ENCODE measurements at regions not wholly inside any gene's neighbourhood (a gene's known extent, or its start where the extent isn't known, plus 50 kb on each side); places are given as distances from the start of the nearest gene placed in this dataset.

- H3K9me3 ChIP-seq (ENCODE audit: low read depth), result no peaks in the 10 kb centered on the region
- no peak for TF ChIP-seq CTCF (IDR thresholded peaks at IDR 0.05; ENCODE audit: low read depth, low read length)
- H3K4me3 ChIP-seq, result no peak overlapping the region
- no peaks in the 10 kb centered on the region for H3K4me1 ChIP-seq (ENCODE audit: low read depth)
- no peaks in the 10 kb centered on the region for H3K36me3 ChIP-seq
- H3K27me3 ChIP-seq, result no peaks in the 10 kb centered on the region
- DNase-seq (ENCODE audit: low read depth in 1 of 2, low spot score in 1 of 2), result no peak
- no peak overlapping the region for H3K27ac ChIP-seq
These were observed 270.6 kb upstream of the ZC3H12C start for GRCh38 chr11:109822436-109823102.

- Histone ChIP-seq H3K27me3 (no peaks in the 10 kb centered on the region), H3K36me3 (no peaks in the 10 kb centered on the region), H3K4me1 (ENCODE audit: low read depth) (no peaks in the 10 kb centered on the region), H3K27ac (no peak overlapping the region), H3K4me3 (no peak overlapping the region), H3K9me3 (ENCODE audit: low read depth) (no peaks in the 10 kb centered on the region)
- DNase-seq (ENCODE audit: low read depth in 1 of 2, low spot score in 1 of 2), result no peak
- TF ChIP-seq CTCF (IDR thresholded peaks at IDR 0.05; ENCODE audit: low read depth, low read length), result no peak
These were observed 264.8 kb upstream of the ZC3H12C start for GRCh38 chr11:109828387-109828786.

GRCh38 chr11:109838026-109838425 lies 255.2 kb upstream of the ZC3H12C start:
- H3K27ac ChIP-seq, result no peak overlapping the region
- H3K36me3 ChIP-seq, result no peaks in the 10 kb centered on the region
- no peaks in the 10 kb centered on the region for H3K27me3 ChIP-seq
- no peaks in the 10 kb centered on the region for H3K9me3 ChIP-seq (ENCODE audit: low read depth)
- H3K4me3 ChIP-seq, result no peak overlapping the region
- no peaks in the 10 kb centered on the region for H3K4me1 ChIP-seq (ENCODE audit: low read depth)
- DNase-seq (ENCODE audit: low read depth in 1 of 2, low spot score in 1 of 2), result no peak
- TF ChIP-seq CTCF (IDR thresholded peaks at IDR 0.05; ENCODE audit: low read depth, low read length), result no peak

- Histone ChIP-seq H3K4me1 (ENCODE audit: low read depth) (peaks cover 14% of the 10 kb centered on the region), H3K4me3 (no peak overlapping the region), H3K36me3 (no peaks in the 10 kb centered on the region), H3K27ac (no peak overlapping the region), H3K9me3 (ENCODE audit: low read depth) (no peaks in the 10 kb centered on the region), H3K27me3 (no peaks in the 10 kb centered on the region)
- no peak for TF ChIP-seq CTCF (IDR thresholded peaks at IDR 0.05; ENCODE audit: low read depth, low read length)
- DNase-seq (ENCODE audit: low read depth in 1 of 2, low spot score in 1 of 2), result no peak
These were observed 247.8 kb upstream of the ZC3H12C start for GRCh38 chr11:109845437-109845836.

- Histone ChIP-seq H3K27ac (no peak overlapping the region), H3K27me3 (no peaks in the 10 kb centered on the region), H3K4me3 (no peak overlapping the region), H3K4me1 (ENCODE audit: low read depth) (peaks cover 14% of the 10 kb centered on the region), H3K9me3 (ENCODE audit: low read depth) (no peaks in the 10 kb centered on the region), H3K36me3 (no peaks in the 10 kb centered on the region)
- DNase-seq (ENCODE audit: low read depth in 1 of 2, low spot score in 1 of 2), result no peak
- no peak for TF ChIP-seq CTCF (IDR thresholded peaks at IDR 0.05; ENCODE audit: low read depth, low read length)
These were observed 245.6 kb upstream of the ZC3H12C start for GRCh38 chr11:109847621-109848020.
